Esophagus muscularis mucosa (tissue), 3 donors: ENCODE measurements at regions not wholly inside any gene's neighbourhood (a gene's known extent, or its start where the extent isn't known, plus 50 kb on each side); places are given as distances from the start of the nearest gene placed in this dataset.

Source experiments
- POLR2A ChIP-seq: fragments of 450-650 bp; IDR thresholded peaks from one replicate; pipeline ENCODE4 v1.6.1; 2017; ENCODE audit warnings: antibody characterized with exemption, moderate library complexity, mild to moderate bottlenecking, low read depth
- TF ChIP-seq, protein P1 (sequence below), 3 experiments: fragments of 200-600 bp in 2 of 3; fragments of 450-650 bp in 1 of 3; sonication (generic) in 2 of 3; IDR thresholded peaks; one replicate each; pipeline ENCODE4 v1.5.1; 2017 to 2019; ENCODE audit warnings: antibody characterized with exemption in 3 of 3, mild to moderate bottlenecking in 2 of 3, moderate library complexity in 1 of 3

GRCh38 chr11:38159038-38159437, 1561.0 kb upstream of the RAG2 start:
- TF ChIP-seq, protein P1, sequence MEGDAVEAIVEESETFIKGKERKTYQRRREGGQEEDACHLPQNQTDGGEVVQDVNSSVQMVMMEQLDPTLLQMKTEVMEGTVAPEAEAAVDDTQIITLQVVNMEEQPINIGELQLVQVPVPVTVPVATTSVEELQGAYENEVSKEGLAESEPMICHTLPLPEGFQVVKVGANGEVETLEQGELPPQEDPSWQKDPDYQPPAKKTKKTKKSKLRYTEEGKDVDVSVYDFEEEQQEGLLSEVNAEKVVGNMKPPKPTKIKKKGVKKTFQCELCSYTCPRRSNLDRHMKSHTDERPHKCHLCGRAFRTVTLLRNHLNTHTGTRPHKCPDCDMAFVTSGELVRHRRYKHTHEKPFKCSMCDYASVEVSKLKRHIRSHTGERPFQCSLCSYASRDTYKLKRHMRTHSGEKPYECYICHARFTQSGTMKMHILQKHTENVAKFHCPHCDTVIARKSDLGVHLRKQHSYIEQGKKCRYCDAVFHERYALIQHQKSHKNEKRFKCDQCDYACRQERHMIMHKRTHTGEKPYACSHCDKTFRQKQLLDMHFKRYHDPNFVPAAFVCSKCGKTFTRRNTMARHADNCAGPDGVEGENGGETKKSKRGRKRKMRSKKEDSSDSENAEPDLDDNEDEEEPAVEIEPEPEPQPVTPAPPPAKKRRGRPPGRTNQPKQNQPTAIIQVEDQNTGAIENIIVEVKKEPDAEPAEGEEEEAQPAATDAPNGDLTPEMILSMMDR (IDR thresholded peaks at IDR 0.05), result no peak
- no peak for TF ChIP-seq POLR2A
